Suprapubic skin (tissue), 4 donors: ENCODE measurements at regions not wholly inside any gene's neighbourhood (a gene's known extent, or its start where the extent isn't known, plus 50 kb on each side); places are given as distances from the start of the nearest gene placed in this dataset.

Source experiments
- DNase-seq, 2 donors: peaks; one replicate each; pipeline ENCODE4 v3.0.0-alpha.2; 2019; ENCODE audit warnings: low spot score in 2 of 2
- H3K27ac ChIP-seq: fragments of 200-600 bp; sonication (generic); one replicate; pipeline ENCODE4 v1.5.1; 2019
- H3K27me3 ChIP-seq: fragments of 200-600 bp; sonication (generic); one replicate; pipeline ENCODE4 v1.5.1; 2019
- H3K36me3 ChIP-seq: fragments of 200-600 bp; sonication (generic); one replicate; pipeline ENCODE4 v1.5.1; 2019
- H3K4me1 ChIP-seq: fragments of 200-600 bp; sonication (generic); one replicate; pipeline ENCODE4 v1.5.1; 2019
- H3K4me3 ChIP-seq: fragments of 200-600 bp; sonication (generic); one replicate; pipeline ENCODE4 v1.5.1; 2019; ENCODE audit warnings: mild to moderate bottlenecking
- H3K9me3 ChIP-seq: fragments of 200-600 bp; sonication (generic); one replicate; pipeline ENCODE4 v1.5.1; 2019
- CTCF ChIP-seq, 2 donors: fragments of 200-600 bp in 1 of 2; fragments of 450-650 bp in 1 of 2; sonication (generic) in 1 of 2; IDR thresholded peaks; one replicate each; pipeline ENCODE4 v1.5.1; 2016 to 2019; ENCODE audit warnings: antibody characterized with exemption in 2 of 2, mild to moderate bottlenecking in 1 of 2, moderate library complexity in 1 of 2
- EP300 ChIP-seq: sonication (generic); formaldehyde crosslinking; IDR thresholded peaks from one replicate; pipeline ENCODE4 v1.6.1; 2017; ENCODE audit warnings: antibody characterized with exemption
- POLR2A ChIP-seq, 2 donors: fragments of 450-650 bp; IDR thresholded peaks; one replicate each; pipeline ENCODE4 v1.6.1; 2017; ENCODE audit warnings: antibody characterized with exemption in 2 of 2, mild to moderate bottlenecking in 2 of 2, moderate library complexity in 2 of 2
- POLR2AphosphoS5 ChIP-seq, 3 donors: sonication (generic); formaldehyde crosslinking; IDR thresholded peaks; one replicate each; pipeline ENCODE4 v1.6.1; 2017; ENCODE audit warnings: antibody characterized with exemption in 3 of 3
- WGBS: methylation state at CpG from one replicate; pipeline ENCODE4 v1.1.5; 2018; 5-methylcytosine and 5-hydroxymethylcytosine counted together

- WGBS: 75% methylated on average over 2 of the region's 2 CpGs
- TF ChIP-seq CTCF (IDR thresholded peaks at IDR 0.05) (no peak), POLR2AphosphoS5 (IDR thresholded peaks at IDR 0.05) (no peak), POLR2A (IDR thresholded peaks at IDR 0.05) (no peak), EP300 (no peak)
- H3K4me3 ChIP-seq: no peak overlapping the region
- H3K4me1 ChIP-seq: no peaks in the 10 kb centered on the region
- no peaks in the 10 kb centered on the region for H3K27me3 ChIP-seq
- H3K36me3 ChIP-seq: no peaks in the 10 kb centered on the region
- H3K9me3 ChIP-seq: no peaks in the 10 kb centered on the region
- no peak overlapping the region for H3K27ac ChIP-seq
- no peak for DNase-seq
These were observed 357.7 kb downstream of the MFSD1 start for GRCh38 chr3:159159546-159159945.

GRCh38 chr3:159163656-159164055 lies 361.8 kb downstream of the MFSD1 start:
- no peak for DNase-seq
- no peak overlapping the region for H3K27ac ChIP-seq
- no peaks in the 10 kb centered on the region for H3K4me1 ChIP-seq
- H3K9me3 ChIP-seq: no peaks in the 10 kb centered on the region
- H3K36me3 ChIP-seq: no peaks in the 10 kb centered on the region
- H3K27me3 ChIP-seq: no peaks in the 10 kb centered on the region
- H3K4me3 ChIP-seq: no peak overlapping the region
- 94% methylated on average over 1 of the region's 1 CpG for WGBS
- no peak for TF ChIP-seq CTCF (IDR thresholded peaks at IDR 0.05)
- no peak for TF ChIP-seq POLR2A (IDR thresholded peaks at IDR 0.05)
- TF ChIP-seq POLR2AphosphoS5 (IDR thresholded peaks at IDR 0.05): no peak
- no peak for TF ChIP-seq EP300

GRCh38 chr3:159165961-159166360 lies 364.1 kb downstream of the MFSD1 start:
- 74% methylated on average over 3 of the region's 3 CpGs for WGBS
- Histone ChIP-seq H3K9me3 (no peaks in the 10 kb centered on the region), H3K4me3 (no peak overlapping the region), H3K27me3 (no peaks in the 10 kb centered on the region), H3K4me1 (no peaks in the 10 kb centered on the region), H3K27ac (no peak overlapping the region), H3K36me3 (no peaks in the 10 kb centered on the region)
- DNase-seq: no peak
- TF ChIP-seq CTCF (IDR thresholded peaks at IDR 0.05): no peak
- no peak for TF ChIP-seq POLR2A (IDR thresholded peaks at IDR 0.05)
- TF ChIP-seq POLR2AphosphoS5 (IDR thresholded peaks at IDR 0.05): no peak
- no peak for TF ChIP-seq EP300

GRCh38 chr3:159166899-159167586 lies 365.2 kb downstream of the MFSD1 start:
- no peak for TF ChIP-seq EP300
- Histone ChIP-seq H3K9me3 (no peaks in the 10 kb centered on the region), H3K36me3 (no peaks in the 10 kb centered on the region), H3K27ac (no peak overlapping the region), H3K27me3 (no peaks in the 10 kb centered on the region), H3K4me1 (no peaks in the 10 kb centered on the region), H3K4me3 (no peak overlapping the region)
- DNase-seq: no peak
- WGBS: 93% methylated on average over 2 of the region's 2 CpGs

GRCh38 chr3:159168788-159169187 lies 366.9 kb downstream of the MFSD1 start:
- Histone ChIP-seq H3K9me3 (no peaks in the 10 kb centered on the region), H3K36me3 (no peaks in the 10 kb centered on the region), H3K27me3 (no peaks in the 10 kb centered on the region), H3K4me3 (no peak overlapping the region), H3K4me1 (no peaks in the 10 kb centered on the region), H3K27ac (no peak overlapping the region)
- no peak for DNase-seq
- WGBS: 87% methylated on average over 1 of the region's 1 CpG
- no peak for TF ChIP-seq POLR2A (IDR thresholded peaks at IDR 0.05)
- TF ChIP-seq POLR2AphosphoS5 (IDR thresholded peaks at IDR 0.05): no peak
- TF ChIP-seq CTCF (IDR thresholded peaks at IDR 0.05): no peak
- TF ChIP-seq EP300: no peak

- DNase-seq: no peak
- Histone ChIP-seq H3K4me1 (no peaks in the 10 kb centered on the region), H3K27ac (no peak overlapping the region), H3K4me3 (no peak overlapping the region), H3K9me3 (no peaks in the 10 kb centered on the region), H3K36me3 (no peaks in the 10 kb centered on the region), H3K27me3 (no peaks in the 10 kb centered on the region)
- TF ChIP-seq CTCF (IDR thresholded peaks at IDR 0.05) (no peak), POLR2A (IDR thresholded peaks at IDR 0.05) (no peak), POLR2AphosphoS5 (IDR thresholded peaks at IDR 0.05) (no peak)
These were observed 368.0 kb downstream of the MFSD1 start for GRCh38 chr3:159169828-159170227.
